ENCODE measurements at regions not wholly inside any gene's neighbourhood (a gene's known extent, or its start where the extent isn't known, plus 50 kb on each side); places are given as distances from the start of the nearest gene placed in this dataset.

GRCh38 chr11:81495699-81496292 lies 1237.9 kb downstream of the FAM181B start:
- Histone ChIP-seq H4K91ac (ENCODE audit: insufficient read length, low read depth, low read length) (no peak overlapping the region), H3K23me2 (ENCODE audit: insufficient read length, low read depth, low read length, poor library complexity, severe bottlenecking) (no peaks in the 10 kb centered on the region), H3K23ac (ENCODE audit: insufficient read length, low read depth, low read length) (no peak overlapping the region), H2BK20ac (ENCODE audit: low read depth, low read length, poor library complexity, severe bottlenecking) (no peak overlapping the region), H3K79me2 (ENCODE audit: insufficient read depth, low read length) (no peaks in the 10 kb centered on the region), H4K20me1 (ENCODE audit: control insufficient read depth, insufficient read depth, insufficient read length) (no peaks in the 10 kb centered on the region), H2BK5ac (ENCODE audit: insufficient read length, low read length) (no peak overlapping the region), H3K9ac (ENCODE audit: extremely low read depth, insufficient read length, low read length) (no peak overlapping the region), H3K4me2 (ENCODE audit: insufficient read depth, insufficient read length, low read length) (no peak overlapping the region), H2BK120ac (ENCODE audit: low read depth, low read length, poor library complexity, severe bottlenecking) (no peak overlapping the region), H3K14ac (ENCODE audit: insufficient read depth, low read length) (no peak overlapping the region), H3K27me3 (ENCODE audit: insufficient read depth, low read length) (no peaks in the 10 kb centered on the region), H3K27ac (ENCODE audit: insufficient read length, low read depth, low read length) (no peak overlapping the region), H4K8ac (replicated peaks; ENCODE audit: insufficient read length, low read depth, low read length) (no peak overlapping the region), H3T11ph (ENCODE audit: low read length) (no peak overlapping the region), H3K56ac (ENCODE audit: insufficient read length, low read depth, low read length) (no peak overlapping the region), H3K79me1 (ENCODE audit: insufficient read depth, low read depth, low read length, poor library complexity, severe bottlenecking) (no peaks in the 10 kb centered on the region), H3K4me1 (ENCODE audit: insufficient read depth, low read length) (peaks cover 2% of the 10 kb centered on the region; the same call in 1 of the 2 replicates), H3K18ac (ENCODE audit: insufficient read length, low read depth, low read length) (no peak overlapping the region), H3K4ac (ENCODE audit: low read depth, low read length) (no peak overlapping the region), H2BK12ac (ENCODE audit: insufficient read length, low read depth, low read length) (no peak overlapping the region), H2BK15ac (ENCODE audit: low read depth, low read length) (no peak overlapping the region), H3K9me3 (ENCODE audit: control insufficient read depth, low read depth, low read length) (no peaks in the 10 kb centered on the region), H2AFZ (ENCODE audit: low read length) (no peak overlapping the region), H4K5ac (ENCODE audit: insufficient read length, low read depth, low read length) (no peak overlapping the region), H2AK5ac (ENCODE audit: insufficient read length, low read length) (no peak overlapping the region)
- no CpG with 5 or more reads among the region's 4 CpGs for WGBS (ENCODE audit: extremely low coverage, insufficient read length, low lambda C conversion rate)
- TF ChIP-seq, protein P1, sequence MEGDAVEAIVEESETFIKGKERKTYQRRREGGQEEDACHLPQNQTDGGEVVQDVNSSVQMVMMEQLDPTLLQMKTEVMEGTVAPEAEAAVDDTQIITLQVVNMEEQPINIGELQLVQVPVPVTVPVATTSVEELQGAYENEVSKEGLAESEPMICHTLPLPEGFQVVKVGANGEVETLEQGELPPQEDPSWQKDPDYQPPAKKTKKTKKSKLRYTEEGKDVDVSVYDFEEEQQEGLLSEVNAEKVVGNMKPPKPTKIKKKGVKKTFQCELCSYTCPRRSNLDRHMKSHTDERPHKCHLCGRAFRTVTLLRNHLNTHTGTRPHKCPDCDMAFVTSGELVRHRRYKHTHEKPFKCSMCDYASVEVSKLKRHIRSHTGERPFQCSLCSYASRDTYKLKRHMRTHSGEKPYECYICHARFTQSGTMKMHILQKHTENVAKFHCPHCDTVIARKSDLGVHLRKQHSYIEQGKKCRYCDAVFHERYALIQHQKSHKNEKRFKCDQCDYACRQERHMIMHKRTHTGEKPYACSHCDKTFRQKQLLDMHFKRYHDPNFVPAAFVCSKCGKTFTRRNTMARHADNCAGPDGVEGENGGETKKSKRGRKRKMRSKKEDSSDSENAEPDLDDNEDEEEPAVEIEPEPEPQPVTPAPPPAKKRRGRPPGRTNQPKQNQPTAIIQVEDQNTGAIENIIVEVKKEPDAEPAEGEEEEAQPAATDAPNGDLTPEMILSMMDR (conservative IDR thresholded peaks at IDR 0.05) = no peak
- H3K27me3 Mint-ChIP-seq (ENCODE audit: low read depth) = no peaks in the 10 kb centered on the region
- no peaks in the 10 kb centered on the region for H3K36me3 Mint-ChIP-seq (ENCODE audit: insufficient read depth in 1 of 3, low read depth in 3 of 3)
- no peak overlapping the region for H3K4me3 Mint-ChIP-seq
- no peaks in the 10 kb centered on the region for H3K9me3 Mint-ChIP-seq
- H3K4me1 Mint-ChIP-seq = peaks cover 36% of the 10 kb centered on the region in 2 experiments
- no peak for DNase-seq
- H3K27ac Mint-ChIP-seq = no peak overlapping the region

Data from H9 (cell line).